Activated T-cell treated with anti-CD3 and anti-CD28 coated beads, Interleukin-2, amount 50 U/mL, for 72 hours (primary cell): ENCODE measurements at regions not wholly inside any gene's neighbourhood (a gene's known extent, or its start where the extent isn't known, plus 50 kb on each side); places are given as distances from the start of the nearest gene placed in this dataset.

ENCODE experiments used
- ATAC-seq, 2 donors: fragments of 150-1000 bp; cut with Tn5 transposase; replicated peaks in 1 of 2; 2 replicates each; pipeline ENCODE4 v1.10.0; 2021; ENCODE audit warnings: moderate library complexity in 2 of 2, mild to moderate bottlenecking in 1 of 2
- DNase-seq, 2 donors: peaks; one replicate each; pipeline ENCODE4 v3.0.0; 2021 to 2022; ENCODE audit warnings: mixed read lengths in 1 of 2
- H3K27ac Mint-ChIP-seq: one replicate; pipeline ENCODE4 v1.8.0; 2022; ENCODE audit warnings: mild to moderate bottlenecking, moderate library complexity, mixed read lengths
- H3K27me3 Mint-ChIP-seq: one replicate; pipeline ENCODE4 v1.8.0; 2022; ENCODE audit warnings: low read depth, mixed read lengths
- H3K36me3 Mint-ChIP-seq, 2 donors: one replicate each; pipeline ENCODE4 v1.8.0; 2022; ENCODE audit warnings: mixed read lengths in 2 of 2, mild to moderate bottlenecking in 1 of 2; ENCODE audit not compliant: insufficient read depth in 2 of 2
- H3K4me1 Mint-ChIP-seq: one replicate; pipeline ENCODE4 v1.8.0; 2022; ENCODE audit warnings: low read depth, mixed read lengths
- H3K4me3 Mint-ChIP-seq, 2 donors: one replicate each; pipeline ENCODE4 v1.8.0; 2022; ENCODE audit warnings: mild to moderate bottlenecking in 2 of 2, mixed read lengths in 2 of 2, moderate library complexity in 2 of 2
- H3K9me3 Mint-ChIP-seq, 2 donors: one replicate each; pipeline ENCODE4 v1.8.0; 2022; ENCODE audit warnings: mixed read lengths in 2 of 2

GRCh38 chrX:13518126-13518525 lies 51.3 kb upstream of the EGFL6 start:
- Mint-ChIP-seq H3K27ac (no peak overlapping the region), H3K27me3 (peaks cover 39% of the 10 kb centered on the region), H3K9me3 (no peaks in the 10 kb centered on the region), H3K4me3 (no peak overlapping the region), H3K36me3 (no peaks in the 10 kb centered on the region), H3K4me1 (no peaks in the 10 kb centered on the region)
- DNase-seq (no peak), ATAC-seq (no peak)

GRCh38 chrX:13515211-13515930 lies 54.0 kb upstream of the EGFL6 start:
- Mint-ChIP-seq H3K9me3 (no peaks in the 10 kb centered on the region), H3K27me3 (peaks cover 39% of the 10 kb centered on the region), H3K4me1 (no peaks in the 10 kb centered on the region), H3K4me3 (no peak overlapping the region), H3K36me3 (no peaks in the 10 kb centered on the region), H3K27ac (no peak overlapping the region)
- ATAC-seq, result no peak
- no peak for DNase-seq

GRCh38 chrX:13511944-13512330 lies 57.5 kb upstream of the EGFL6 start:
- Mint-ChIP-seq H3K36me3 (no peaks in the 10 kb centered on the region), H3K4me3 (no peak overlapping the region), H3K27me3 (peaks cover 21% of the 10 kb centered on the region), H3K27ac (no peak overlapping the region), H3K4me1 (no peaks in the 10 kb centered on the region), H3K9me3 (no peaks in the 10 kb centered on the region)
- DNase-seq, result no peak
- ATAC-seq, result no peak

GRCh38 chrX:13511241-13511943 lies 58.0 kb upstream of the EGFL6 start:
- Mint-ChIP-seq H3K27me3 (peaks cover 21% of the 10 kb centered on the region), H3K27ac (no peak overlapping the region), H3K36me3 (no peaks in the 10 kb centered on the region), H3K4me1 (no peaks in the 10 kb centered on the region), H3K4me3 (no peak overlapping the region), H3K9me3 (no peaks in the 10 kb centered on the region)
- DNase-seq (no peak), ATAC-seq (no peak)

DNA sequence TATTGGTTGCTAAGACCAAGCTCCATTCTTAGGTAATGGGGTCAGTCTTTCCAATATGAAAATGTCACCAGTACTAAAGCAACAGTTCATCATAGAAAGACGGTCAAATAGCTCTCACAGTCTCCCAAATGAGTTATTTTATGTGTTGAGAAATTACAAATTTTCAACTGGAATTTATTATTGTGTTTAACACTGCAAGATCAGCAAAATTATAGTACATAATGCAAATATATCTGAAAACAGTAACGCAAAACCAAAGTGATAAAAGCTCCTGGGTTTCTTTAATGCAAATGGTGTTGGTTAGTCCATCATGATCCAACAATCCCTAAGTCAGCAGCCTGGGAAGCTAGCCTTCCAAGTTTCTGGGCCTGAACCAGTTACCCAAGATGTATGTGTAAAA lies 61.5 kb upstream of the EGFL6 start:
- ATAC-seq, result no peak
- H3K4me3 Mint-ChIP-seq, result no peak overlapping the region
- no peaks in the 10 kb centered on the region for H3K9me3 Mint-ChIP-seq

DNA sequence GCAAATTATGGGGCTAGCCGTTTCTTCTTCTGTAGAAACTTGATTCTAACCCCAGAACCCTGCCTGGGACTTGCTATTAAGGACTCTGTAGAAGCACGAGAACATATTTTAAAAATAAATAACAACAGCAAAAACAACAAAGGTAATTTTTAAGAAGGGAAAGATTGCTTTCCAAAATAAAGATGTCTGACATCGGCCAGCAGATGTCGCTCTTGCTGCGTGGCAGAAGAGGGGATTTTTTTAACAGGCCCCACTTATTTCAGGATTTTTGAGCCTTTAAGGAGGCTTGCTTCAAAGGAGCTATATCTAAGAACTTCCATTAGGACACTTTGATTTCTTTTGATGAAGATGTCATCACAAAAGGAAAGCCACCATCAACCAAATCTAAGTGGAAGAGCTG lies 62.8 kb upstream of the EGFL6 start:
- ATAC-seq, result no peak

More for the DNA sequence above, 61.5 kb upstream of the EGFL6 start:
- H3K4me1 Mint-ChIP-seq, result no peaks in the 10 kb centered on the region
- no peak overlapping the region for H3K27ac Mint-ChIP-seq
- peaks cover 20% of the 10 kb centered on the region for H3K27me3 Mint-ChIP-seq
- no peaks in the 10 kb centered on the region for H3K36me3 Mint-ChIP-seq
- no peak for DNase-seq

DNA sequence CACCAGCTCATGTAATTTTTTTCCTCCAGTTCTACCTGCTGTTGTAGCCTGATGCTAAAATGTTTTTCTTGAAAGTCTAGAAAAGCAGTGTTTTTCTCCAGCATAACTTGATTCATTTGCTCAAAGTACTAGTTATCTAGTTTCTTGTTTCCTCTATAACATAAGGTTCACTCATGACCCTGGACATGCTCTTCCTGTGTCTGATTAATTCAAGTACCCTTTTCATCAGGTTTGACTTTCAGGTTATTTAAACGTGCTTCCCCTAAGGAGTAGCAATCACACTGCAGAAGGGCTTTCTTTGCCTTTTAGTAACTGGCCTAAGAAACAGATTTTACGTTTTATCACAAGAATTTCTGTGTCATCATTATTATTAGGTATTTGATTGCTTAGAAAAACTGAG lies 66.8 kb upstream of the EGFL6 start:
- Mint-ChIP-seq H3K4me3 (peak overlapping the region in 1 of 2 donors; percentile 68), H3K9me3 (no peaks in the 10 kb centered on the region), H3K27me3 (peaks cover 46% of the 10 kb centered on the region), H3K4me1 (peaks cover 6% of the 10 kb centered on the region), H3K27ac (peak overlapping the region; percentile 52), H3K36me3 (no peaks in the 10 kb centered on the region)
- ATAC-seq (peak; percentile 50 to 72), DNase-seq (no peak)

More for the DNA sequence above, 62.8 kb upstream of the EGFL6 start:
- peak; percentile 45 to 55 for DNase-seq
- H3K4me3 Mint-ChIP-seq, result no peak overlapping the region
- no peaks in the 10 kb centered on the region for H3K9me3 Mint-ChIP-seq
- H3K27me3 Mint-ChIP-seq, result peaks cover 20% of the 10 kb centered on the region
- H3K27ac Mint-ChIP-seq, result no peak overlapping the region
- no peaks in the 10 kb centered on the region for H3K36me3 Mint-ChIP-seq
- peaks cover 6% of the 10 kb centered on the region for H3K4me1 Mint-ChIP-seq

DNA sequence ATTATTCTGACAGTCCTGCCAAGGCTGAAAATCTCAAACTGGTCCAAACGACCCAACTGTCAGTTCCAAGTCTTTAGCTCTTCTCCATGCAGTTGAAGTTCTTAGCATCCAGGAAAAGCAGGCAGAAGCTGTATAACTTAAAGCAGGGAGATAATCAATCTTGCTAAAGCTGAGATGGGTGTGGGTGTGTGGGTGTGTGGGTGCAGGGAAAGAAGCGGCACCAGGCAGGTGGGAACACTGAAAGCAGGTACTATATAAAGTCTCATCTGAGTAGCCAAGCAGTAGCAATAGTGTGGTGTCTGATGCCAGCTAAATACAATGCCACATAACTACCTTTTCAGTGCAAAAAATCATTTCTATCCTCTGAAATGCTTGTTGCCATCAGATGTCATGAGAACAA lies 69.7 kb upstream of the EGFL6 start:
- Mint-ChIP-seq H3K36me3 (no peaks in the 10 kb centered on the region), H3K4me1 (peaks cover 6% of the 10 kb centered on the region), H3K9me3 (no peaks in the 10 kb centered on the region), H3K4me3 (no peak overlapping the region), H3K27ac (no peak overlapping the region), H3K27me3 (peaks cover 58% of the 10 kb centered on the region)
- DNase-seq (no peak), ATAC-seq (no peak)

- Mint-ChIP-seq H3K4me1 (peaks cover 6% of the 10 kb centered on the region), H3K9me3 (no peaks in the 10 kb centered on the region), H3K4me3 (no peak overlapping the region), H3K36me3 (no peaks in the 10 kb centered on the region), H3K27me3 (peaks cover 57% of the 10 kb centered on the region), H3K27ac (no peak overlapping the region)
- DNase-seq (no peak), ATAC-seq (no peak)
Measured at GRCh38 chrX:13498238-13498637, 71.2 kb upstream of the EGFL6 start.

GRCh38 chrX:13495232-13495631 lies 74.2 kb upstream of the EGFL6 start:
- Mint-ChIP-seq H3K4me3 (no peak overlapping the region), H3K27ac (no peak overlapping the region), H3K9me3 (no peaks in the 10 kb centered on the region), H3K4me1 (no peaks in the 10 kb centered on the region), H3K27me3 (peaks cover 44% of the 10 kb centered on the region), H3K36me3 (no peaks in the 10 kb centered on the region)
- DNase-seq (no peak), ATAC-seq (no peak)

- Mint-ChIP-seq H3K4me1 (no peaks in the 10 kb centered on the region), H3K27me3 (peaks cover 45% of the 10 kb centered on the region), H3K27ac (no peak overlapping the region), H3K4me3 (no peak overlapping the region), H3K36me3 (no peaks in the 10 kb centered on the region), H3K9me3 (no peaks in the 10 kb centered on the region)
- ATAC-seq, result no peak
- DNase-seq, result no peak
Measured at GRCh38 chrX:13494562-13494961, 74.8 kb upstream of the EGFL6 start.

GRCh38 chrX:13493659-13494058 lies 75.7 kb upstream of the EGFL6 start:
- peak in 1 of 2 donors; percentile 11 for ATAC-seq
- H3K4me3 Mint-ChIP-seq, result no peak overlapping the region

GRCh38 chrX:13492286-13492685 lies 77.1 kb upstream of the EGFL6 start:
- peaks cover 10% of the 10 kb centered on the region for H3K4me1 Mint-ChIP-seq
- H3K9me3 Mint-ChIP-seq, result no peaks in the 10 kb centered on the region
- no peak overlapping the region for H3K27ac Mint-ChIP-seq
- H3K4me3 Mint-ChIP-seq, result no peak overlapping the region
- DNase-seq, result no peak
- H3K27me3 Mint-ChIP-seq, result peaks cover 26% of the 10 kb centered on the region
- no peak for ATAC-seq
- H3K36me3 Mint-ChIP-seq, result no peaks in the 10 kb centered on the region

More at GRCh38 chrX:13493659-13494058, 75.7 kb upstream of the EGFL6 start:
- no peaks in the 10 kb centered on the region for H3K4me1 Mint-ChIP-seq
- H3K9me3 Mint-ChIP-seq, result no peaks in the 10 kb centered on the region
- no peaks in the 10 kb centered on the region for H3K36me3 Mint-ChIP-seq
- no peak overlapping the region for H3K27ac Mint-ChIP-seq
- no peak for DNase-seq
- peaks cover 36% of the 10 kb centered on the region for H3K27me3 Mint-ChIP-seq

- Mint-ChIP-seq H3K4me1 (peaks cover 13% of the 10 kb centered on the region), H3K9me3 (no peaks in the 10 kb centered on the region), H3K27ac (no peak overlapping the region), H3K27me3 (peaks cover 21% of the 10 kb centered on the region), H3K36me3 (no peaks in the 10 kb centered on the region), H3K4me3 (no peak overlapping the region)
- ATAC-seq (no peak), DNase-seq (no peak)
Measured at GRCh38 chrX:13491061-13491460, 78.3 kb upstream of the EGFL6 start.
